IMR-90 (cell line): ENCODE measurements at regions not wholly inside any gene's neighbourhood (a gene's known extent, or its start where the extent isn't known, plus 50 kb on each side); places are given as distances from the start of the nearest gene placed in this dataset.

Experiments used
- ATAC-seq: fragments of 200-7000 bp; cut with Tn5 transposase; 2 replicates; pipeline ENCODE4 v1.9.1; 2020; ENCODE audit warnings: low read depth, mild to moderate bottlenecking, moderate library complexity
- BruUV-seq: library from RNA; stranded (reverse); fragments of 400-500 nt; replicated peaks from 2 replicates; lab custom pipeline; 2021; lab: Mats Ljungman, UMichigan
- CTCF ChIA-PET: fragments of 300-600 bp; formaldehyde crosslinking; extraction: SDS; loops from one replicate; lab custom pipeline; 2021; ENCODE audit warnings: antibody characterized with exemption; lab: Yijun Ruan, JAX
- POLR2A ChIA-PET: fragments of 300-600 bp; sonication (Branson Sonifier 250); formaldehyde crosslinking; loops from one replicate; lab custom pipeline; 2022; ENCODE audit warnings: antibody characterized with exemption; ENCODE audit not compliant: unreplicated experiment; lab: Charles Lee
- DNase-seq: peaks from one replicate; pipeline ENCODE4 v3.0.0; 2013
- H2AFZ ChIP-seq: replicated peaks from 2 replicates; pipeline ENCODE3; 2013; ENCODE audit warnings: low read length, mild to moderate bottlenecking; ENCODE audit not compliant: poor library complexity
- H2AK5ac ChIP-seq: 2 replicates; pipeline ENCODE4 v1.6.1; 2013; ENCODE audit warnings: low read depth, low read length, inconsistent platforms
- H2AK9ac ChIP-seq: replicated peaks from 2 replicates; pipeline ENCODE3; 2013; ENCODE audit warnings: mild to moderate bottlenecking, low read depth, low read length, moderate library complexity; ENCODE audit not compliant: poor library complexity
- H2BK120ac ChIP-seq: 2 replicates; pipeline ENCODE4 v1.6.1; 2013; ENCODE audit warnings: low read depth, low read length, inconsistent platforms
- H2BK15ac ChIP-seq: 3 replicates; pipeline ENCODE4 v1.6.1; 2013; ENCODE audit warnings: low read depth, low read length, inconsistent platforms
- H2BK20ac ChIP-seq: 2 replicates; pipeline ENCODE4 v1.6.1; 2013; ENCODE audit warnings: low read depth, mild to moderate bottlenecking, inconsistent platforms, low read length, moderate library complexity
- H2BK5ac ChIP-seq: 2 replicates; pipeline ENCODE4 v1.6.1; 2013; ENCODE audit warnings: mild to moderate bottlenecking, low read depth, low read length, inconsistent platforms; ENCODE audit not compliant: poor library complexity, severe bottlenecking
- H3K14ac ChIP-seq: replicated peaks from 2 replicates; pipeline ENCODE4 v1.6.1; 2013; ENCODE audit warnings: low read depth, low read length, inconsistent platforms
- H3K18ac ChIP-seq: 2 replicates; pipeline ENCODE4 v1.6.1; 2013; ENCODE audit warnings: low read depth, low read length, control low read depth
- H3K23ac ChIP-seq: 2 replicates; pipeline ENCODE4 v1.6.1; 2013; ENCODE audit warnings: low read depth, low read length, inconsistent platforms
- H3K27ac ChIP-seq: 2 replicates; pipeline ENCODE4 v1.5.1; 2013; ENCODE audit warnings: mild to moderate bottlenecking, control low read depth, low read length; ENCODE audit not compliant: insufficient read depth
- H3K27me3 ChIP-seq: 2 replicates; pipeline ENCODE4 v1.6.1; 2013; ENCODE audit warnings: low read length; ENCODE audit not compliant: control insufficient read depth, insufficient read depth
- H3K36me3 ChIP-seq: 2 replicates; pipeline ENCODE4 v1.6.1; 2013; ENCODE audit warnings: low read length, mixed read lengths; ENCODE audit not compliant: control insufficient read depth, insufficient read depth
- H3K4ac ChIP-seq: 2 replicates; pipeline ENCODE4 v1.6.1; 2013; ENCODE audit warnings: low read depth, low read length, inconsistent platforms
- H3K4me1 ChIP-seq: 2 replicates; pipeline ENCODE4 v1.6.1; 2013; ENCODE audit warnings: low read length, mixed read lengths; ENCODE audit not compliant: control insufficient read depth, insufficient read depth
- H3K4me2 ChIP-seq: 2 replicates; pipeline ENCODE4 v1.6.1; 2013; ENCODE audit warnings: low read depth, mild to moderate bottlenecking, control low read depth, low read length, moderate library complexity
- H3K4me3 ChIP-seq: 2 replicates; pipeline ENCODE4 v1.5.1; 2013; ENCODE audit warnings: low read depth, mild to moderate bottlenecking, control low read depth, low read length, moderate library complexity; ENCODE audit not compliant: insufficient read depth
- H3K56ac ChIP-seq: 2 replicates; pipeline ENCODE4 v1.6.1; 2013; ENCODE audit warnings: low read length, inconsistent platforms; ENCODE audit not compliant: insufficient read depth; ENCODE audit errors: extremely low read depth
- H3K79me1 ChIP-seq, 2 experiments: 2 replicates each; pipeline ENCODE4 v1.6.1; 2013; ENCODE audit warnings: low read length in 2 of 2, inconsistent platforms in 1 of 2, low read depth in 1 of 2
- H3K9ac ChIP-seq: 2 replicates; pipeline ENCODE4 v1.6.1; 2013; ENCODE audit warnings: low read depth, low read length, control low read depth
- H3K9me1 ChIP-seq: 2 replicates; pipeline ENCODE4 v1.6.1; 2013; ENCODE audit warnings: low read length, inconsistent platforms; ENCODE audit not compliant: insufficient read depth
- H3K9me3 ChIP-seq: 2 replicates; pipeline ENCODE4 v1.6.1; 2013; ENCODE audit warnings: low read length; ENCODE audit not compliant: control insufficient read depth, insufficient read depth
- H4K20me1 ChIP-seq: 2 replicates; pipeline ENCODE4 v1.6.1; 2013; ENCODE audit warnings: low read length, inconsistent platforms; ENCODE audit not compliant: insufficient read depth
- H4K5ac ChIP-seq: 2 replicates; pipeline ENCODE4 v1.6.1; 2013; ENCODE audit warnings: mild to moderate bottlenecking, low read depth, low read length, control low read depth
- H4K8ac ChIP-seq, 2 experiments: 2 replicates each; pipeline ENCODE4 v1.6.1; 2013; ENCODE audit warnings: low read depth in 2 of 2, low read length in 2 of 2, control low read depth in 1 of 2, inconsistent platforms in 1 of 2
- H4K91ac ChIP-seq: 2 replicates; pipeline ENCODE4 v1.6.1; 2013; ENCODE audit warnings: low read depth, low read length, inconsistent platforms; ENCODE audit not compliant: insufficient read depth
- BHLHE40 ChIP-seq: fragments of 150-350 bp; IDR thresholded peaks from 2 replicates; pipeline ENCODE4 v1.6.1; 2016; ENCODE audit warnings: mild to moderate bottlenecking, low read depth, low read length
- CEBPB ChIP-seq: IDR thresholded peaks from 2 replicates; pipeline ENCODE4 v1.6.1; 2012; ENCODE audit warnings: low read depth, low read length, improper control_type of control experiment
- CHD1 ChIP-seq: IDR thresholded peaks from 2 replicates; pipeline ENCODE4 v1.6.1; 2012; ENCODE audit warnings: low read depth, low read length, improper control_type of control experiment
- ELK1 ChIP-seq: fragments of 150-350 bp; IDR thresholded peaks from 2 replicates; pipeline ENCODE4 v1.6.1; 2016; ENCODE audit warnings: low read depth, mild to moderate bottlenecking, low read length, moderate library complexity, borderline replicate concordance
- FOS ChIP-seq: fragments of 150-350 bp; IDR thresholded peaks from 2 replicates; pipeline ENCODE4 v1.6.1; 2016; ENCODE audit warnings: low read depth, low read length
- MAFK ChIP-seq: IDR thresholded peaks from 2 replicates; pipeline ENCODE4 v1.6.1; 2012; ENCODE audit warnings: low read depth, low read length, improper control_type of control experiment
- MAZ ChIP-seq: IDR thresholded peaks from 2 replicates; pipeline ENCODE4 v1.6.1; 2012; ENCODE audit warnings: low read depth, mild to moderate bottlenecking, low read length, improper control_type of control experiment, moderate library complexity, borderline replicate concordance
- MXI1 ChIP-seq: IDR thresholded peaks from 2 replicates; pipeline ENCODE4 v1.6.1; 2012; ENCODE audit warnings: low read depth, mild to moderate bottlenecking, low read length, moderate library complexity, borderline replicate concordance
- NFE2L2 ChIP-seq: fragments of 150-350 bp; IDR thresholded peaks from 2 replicates; pipeline ENCODE4 v1.6.1; 2016; ENCODE audit warnings: low read depth, mild to moderate bottlenecking, low read length
- POLR2A ChIP-seq: IDR thresholded peaks from 2 replicates; pipeline ENCODE4 v1.6.1; 2012; ENCODE audit warnings: mild to moderate bottlenecking, low read depth, low read length
- RAD21 ChIP-seq: IDR thresholded peaks from 2 replicates; pipeline ENCODE4 v1.6.1; 2012; ENCODE audit warnings: low read length, improper control_type of control experiment
- RCOR1 ChIP-seq: IDR thresholded peaks from 2 replicates; pipeline ENCODE4 v1.6.1; 2012; ENCODE audit warnings: mild to moderate bottlenecking, low read length, improper control_type of control experiment; ENCODE audit not compliant: insufficient replicate concordance
- RFX5 ChIP-seq: IDR thresholded peaks from 2 replicates; pipeline ENCODE4 v1.8.0; 2012; ENCODE audit warnings: low read depth, mild to moderate bottlenecking, low read length, moderate library complexity
- SMC3 ChIP-seq: fragments of 150-350 bp; IDR thresholded peaks from 2 replicates; pipeline ENCODE4 v1.6.1; 2016; ENCODE audit warnings: low read depth, mild to moderate bottlenecking, antibody characterized with exemption, low read length, moderate library complexity
- WGBS, 2 experiments: methylation state at CpG; one replicate each; pipeline versions ENCODE4 v1.1.5 to v1.1.7; 2013; ENCODE audit warnings: missing lambda C conversion rate in 2 of 2; ENCODE audit not compliant: insufficient read length in 1 of 2; ENCODE audit errors: extremely low coverage in 2 of 2; 5-methylcytosine and 5-hydroxymethylcytosine counted together
- dilution Hi-C: fragments of 300-500 bp; cut with HindIII; formaldehyde crosslinking; loops from one replicate; pipeline ENCODE4 v1.14.3; 2018; ENCODE audit warnings: low sequenced_read_pairs; ENCODE audit not compliant: unreplicated experiment
- in situ Hi-C: fragments of 300-500 bp; cut with MboI; formaldehyde crosslinking; loops from 3 replicates; pipeline ENCODE4 v1.14.3; 2019; ENCODE audit warnings: low sequenced_read_pairs, inconsistent platforms, mixed read lengths
- intact Hi-C: fragments of 100-400 bp; cut with micrococcal nuclease; formaldehyde crosslinking; loops from 2 replicates; pipeline ENCODE4 v1.10.0; 2022
- TF ChIP-seq, protein P1 (sequence below): conservative IDR thresholded peaks from 2 replicates; pipeline ENCODE4 v1.5.1; 2012; ENCODE audit warnings: mild to moderate bottlenecking, low read depth, low read length, improper control_type of control experiment
- TF ChIP-seq, protein P2 (sequence below): fragments of 150-350 bp; IDR thresholded peaks from 2 replicates; pipeline ENCODE4 v1.6.1; 2017; ENCODE audit warnings: mild to moderate bottlenecking, antibody characterized with exemption, low read length, low read depth

DNA sequence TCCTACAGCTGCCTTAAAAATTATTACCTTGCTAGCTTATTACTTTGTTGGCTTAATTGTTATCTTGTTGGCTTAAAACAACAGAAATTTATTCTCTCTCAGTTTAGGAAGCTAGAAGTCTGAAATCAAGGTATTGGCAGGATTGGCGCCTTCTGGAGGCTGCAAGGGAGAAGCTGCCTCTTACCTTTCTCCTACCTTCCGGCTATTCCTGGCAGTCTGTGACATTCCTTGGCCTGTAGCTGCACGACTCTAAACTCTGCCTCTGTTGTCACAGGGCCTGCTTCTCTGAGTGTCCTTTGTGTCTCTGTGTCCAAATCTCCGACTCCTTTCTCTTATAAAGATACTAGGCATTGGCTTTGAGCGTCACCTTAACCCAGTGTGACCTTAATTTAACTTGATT lies 579.9 kb upstream of the B3GALT2 start:
- dilution Hi-C loops (no loop called here), in situ Hi-C loops (no loop called here), intact Hi-C loops (no loop called here)
- Histone ChIP-seq H3K56ac (no peak overlapping the region), H3K9me3 (no peaks in the 10 kb centered on the region), H2BK120ac (no peak overlapping the region), H3K4me2 (no peak overlapping the region), H3K23ac (no peak overlapping the region), H3K9me1 (no peaks in the 10 kb centered on the region; the same call in 1 of the 2 replicates), H4K8ac (no peak overlapping the region), H2BK20ac (no peak overlapping the region), H2BK5ac (no peak overlapping the region), H4K20me1 (no peaks in the 10 kb centered on the region), H4K5ac (no peak overlapping the region), H3K4me3 (no peak overlapping the region), H3K27ac (no peak overlapping the region), H3K79me1 (no peaks in the 10 kb centered on the region), H3K4ac (no peak overlapping the region), H3K14ac (no peak overlapping the region), H3K9ac (no peak overlapping the region), H3K27me3 (no peaks in the 10 kb centered on the region), H3K18ac (no peak overlapping the region), H2AK5ac (no peak overlapping the region), H4K91ac (no peak overlapping the region), H3K4me1 (no peaks in the 10 kb centered on the region), H2BK15ac (no peak overlapping the region), H2AFZ (peak overlapping the region; percentile 58), H3K36me3 (no peaks in the 10 kb centered on the region), H2AK9ac (no peak overlapping the region)
- POLR2A ChIA-PET: no interaction called here
- CTCF ChIA-PET: interaction anchor here (0.5 to 0.7 kb wide), 3 partner anchors 12 to 662 kb away, joined by 3 to 4 read pairs (median 3); no protein-coding TSS in a partner anchor
- TF ChIP-seq CEBPB (no peak), RFX5 (no peak), MAFK (no peak), MAZ (no peak), FOS (no peak), ELK1 (no peak), SMC3 (no peak), POLR2A (no peak), RCOR1 (no peak), RAD21 (no peak), CHD1 (no peak), NFE2L2 (no peak), MXI1 (no peak), BHLHE40 (no peak)
- TF ChIP-seq, protein P1, sequence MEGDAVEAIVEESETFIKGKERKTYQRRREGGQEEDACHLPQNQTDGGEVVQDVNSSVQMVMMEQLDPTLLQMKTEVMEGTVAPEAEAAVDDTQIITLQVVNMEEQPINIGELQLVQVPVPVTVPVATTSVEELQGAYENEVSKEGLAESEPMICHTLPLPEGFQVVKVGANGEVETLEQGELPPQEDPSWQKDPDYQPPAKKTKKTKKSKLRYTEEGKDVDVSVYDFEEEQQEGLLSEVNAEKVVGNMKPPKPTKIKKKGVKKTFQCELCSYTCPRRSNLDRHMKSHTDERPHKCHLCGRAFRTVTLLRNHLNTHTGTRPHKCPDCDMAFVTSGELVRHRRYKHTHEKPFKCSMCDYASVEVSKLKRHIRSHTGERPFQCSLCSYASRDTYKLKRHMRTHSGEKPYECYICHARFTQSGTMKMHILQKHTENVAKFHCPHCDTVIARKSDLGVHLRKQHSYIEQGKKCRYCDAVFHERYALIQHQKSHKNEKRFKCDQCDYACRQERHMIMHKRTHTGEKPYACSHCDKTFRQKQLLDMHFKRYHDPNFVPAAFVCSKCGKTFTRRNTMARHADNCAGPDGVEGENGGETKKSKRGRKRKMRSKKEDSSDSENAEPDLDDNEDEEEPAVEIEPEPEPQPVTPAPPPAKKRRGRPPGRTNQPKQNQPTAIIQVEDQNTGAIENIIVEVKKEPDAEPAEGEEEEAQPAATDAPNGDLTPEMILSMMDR: no peak
- TF ChIP-seq, protein P2, sequence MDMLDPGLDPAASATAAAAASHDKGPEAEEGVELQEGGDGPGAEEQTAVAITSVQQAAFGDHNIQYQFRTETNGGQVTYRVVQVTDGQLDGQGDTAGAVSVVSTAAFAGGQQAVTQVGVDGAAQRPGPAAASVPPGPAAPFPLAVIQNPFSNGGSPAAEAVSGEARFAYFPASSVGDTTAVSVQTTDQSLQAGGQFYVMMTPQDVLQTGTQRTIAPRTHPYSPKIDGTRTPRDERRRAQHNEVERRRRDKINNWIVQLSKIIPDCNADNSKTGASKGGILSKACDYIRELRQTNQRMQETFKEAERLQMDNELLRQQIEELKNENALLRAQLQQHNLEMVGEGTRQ: no peak
- 78% methylated on average over 4 of the region's 5 CpGs; no CpG with 5 or more reads in 1 of the 2 experiments for WGBS, 2 experiments
- DNase-seq (no peak), ATAC-seq (no peak)
- no TSS peak for BruUV-seq
